ENCODE measurements at regions not wholly inside any gene's neighbourhood (a gene's known extent, or its start where the extent isn't known, plus 50 kb on each side); places are given as distances from the start of the nearest gene placed in this dataset.

DNA sequence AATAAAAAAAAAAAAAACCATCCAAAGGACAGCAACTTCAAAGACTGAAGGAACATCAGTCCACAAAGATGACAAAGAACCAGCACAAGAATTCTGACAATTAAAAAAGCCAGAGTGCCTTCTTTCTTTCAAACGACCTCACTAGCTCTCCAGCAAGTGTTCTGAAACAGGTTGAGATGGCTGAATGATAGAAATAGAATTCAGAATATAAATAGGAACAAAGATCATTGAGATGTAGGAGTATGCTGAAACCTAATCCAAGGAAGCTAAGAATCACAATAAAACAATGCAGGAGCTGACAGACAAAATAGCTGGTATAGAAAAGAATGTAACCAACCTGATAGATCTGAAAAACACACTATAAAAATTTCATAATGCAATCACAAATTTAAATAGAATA is 218.2 kb downstream of the GIPC2 start:
- TF ChIP-seq POLR2A (IDR thresholded peaks at IDR 0.05) = no peak
- TF ChIP-seq, protein P1, sequence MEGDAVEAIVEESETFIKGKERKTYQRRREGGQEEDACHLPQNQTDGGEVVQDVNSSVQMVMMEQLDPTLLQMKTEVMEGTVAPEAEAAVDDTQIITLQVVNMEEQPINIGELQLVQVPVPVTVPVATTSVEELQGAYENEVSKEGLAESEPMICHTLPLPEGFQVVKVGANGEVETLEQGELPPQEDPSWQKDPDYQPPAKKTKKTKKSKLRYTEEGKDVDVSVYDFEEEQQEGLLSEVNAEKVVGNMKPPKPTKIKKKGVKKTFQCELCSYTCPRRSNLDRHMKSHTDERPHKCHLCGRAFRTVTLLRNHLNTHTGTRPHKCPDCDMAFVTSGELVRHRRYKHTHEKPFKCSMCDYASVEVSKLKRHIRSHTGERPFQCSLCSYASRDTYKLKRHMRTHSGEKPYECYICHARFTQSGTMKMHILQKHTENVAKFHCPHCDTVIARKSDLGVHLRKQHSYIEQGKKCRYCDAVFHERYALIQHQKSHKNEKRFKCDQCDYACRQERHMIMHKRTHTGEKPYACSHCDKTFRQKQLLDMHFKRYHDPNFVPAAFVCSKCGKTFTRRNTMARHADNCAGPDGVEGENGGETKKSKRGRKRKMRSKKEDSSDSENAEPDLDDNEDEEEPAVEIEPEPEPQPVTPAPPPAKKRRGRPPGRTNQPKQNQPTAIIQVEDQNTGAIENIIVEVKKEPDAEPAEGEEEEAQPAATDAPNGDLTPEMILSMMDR (IDR thresholded peaks at IDR 0.05) = no peak

All from heart left ventricle (tissue), 13 donors.